ENCODE measurements at regions not wholly inside any gene's neighbourhood (a gene's known extent, or its start where the extent isn't known, plus 50 kb on each side); places are given as distances from the start of the nearest gene placed in this dataset.

GRCh38 chr7:155201325-155202087 lies 96.2 kb upstream of the INSIG1 start:
- in situ Hi-C loops (cut with HindIII; ENCODE audit: low sequenced_read_pairs) = no loop called here

- in situ Hi-C loops (cut with HindIII; ENCODE audit: low sequenced_read_pairs) = no loop called here
Observed at GRCh38 chr7:155202106-155202871, 95.4 kb upstream of the INSIG1 start.

DNA sequence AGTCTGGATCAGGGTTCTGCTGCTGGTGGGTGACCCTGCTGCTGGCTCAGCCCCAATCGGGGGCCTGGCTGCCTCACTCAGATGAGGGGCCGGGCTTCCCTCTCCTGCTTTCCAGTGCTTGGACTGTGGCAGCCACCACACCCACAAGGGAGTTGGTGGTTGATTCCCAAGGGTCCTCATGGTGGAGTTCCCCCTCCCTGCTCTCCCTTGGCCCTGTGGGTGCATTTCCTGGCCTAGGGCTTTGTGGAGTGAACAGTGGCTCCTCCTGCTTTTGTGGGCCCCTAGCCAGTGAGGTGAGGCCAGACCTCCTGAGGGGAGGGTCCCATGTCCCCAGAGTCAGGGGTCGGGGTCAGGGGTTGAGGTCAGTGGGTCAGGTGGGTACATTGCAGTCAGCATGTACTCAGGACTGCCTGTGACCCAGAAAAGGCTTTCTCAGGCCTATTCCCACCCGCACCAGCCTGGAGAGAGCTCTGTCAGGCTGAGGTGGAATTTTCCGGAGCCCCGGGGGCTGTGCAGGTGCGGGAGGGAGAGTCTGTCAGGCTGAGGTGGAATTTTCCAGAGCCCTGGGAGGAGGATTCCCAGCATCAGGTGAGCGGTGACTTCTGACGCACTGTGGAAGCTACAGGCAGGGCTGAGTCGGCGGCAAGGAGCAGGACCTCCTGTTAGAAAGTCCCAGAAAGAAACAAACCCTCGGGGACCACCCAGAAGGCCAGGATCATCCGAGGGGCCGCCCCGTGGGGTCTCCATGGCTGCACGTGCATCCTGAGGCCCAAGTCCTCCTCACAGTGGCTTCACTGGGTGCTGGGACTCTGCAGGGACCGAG lies 94.4 kb upstream of the INSIG1 start:
- in situ Hi-C loops (cut with HindIII; ENCODE audit: low sequenced_read_pairs) = no loop called here

- in situ Hi-C loops (cut with HindIII; ENCODE audit: low sequenced_read_pairs) = no loop called here
Observed at GRCh38 chr7:155203882-155204691, 93.6 kb upstream of the INSIG1 start.

- in situ Hi-C loops (cut with HindIII; ENCODE audit: low sequenced_read_pairs) = no loop called here
Observed at GRCh38 chr7:155204744-155205367, 92.8 kb upstream of the INSIG1 start.

DNA sequence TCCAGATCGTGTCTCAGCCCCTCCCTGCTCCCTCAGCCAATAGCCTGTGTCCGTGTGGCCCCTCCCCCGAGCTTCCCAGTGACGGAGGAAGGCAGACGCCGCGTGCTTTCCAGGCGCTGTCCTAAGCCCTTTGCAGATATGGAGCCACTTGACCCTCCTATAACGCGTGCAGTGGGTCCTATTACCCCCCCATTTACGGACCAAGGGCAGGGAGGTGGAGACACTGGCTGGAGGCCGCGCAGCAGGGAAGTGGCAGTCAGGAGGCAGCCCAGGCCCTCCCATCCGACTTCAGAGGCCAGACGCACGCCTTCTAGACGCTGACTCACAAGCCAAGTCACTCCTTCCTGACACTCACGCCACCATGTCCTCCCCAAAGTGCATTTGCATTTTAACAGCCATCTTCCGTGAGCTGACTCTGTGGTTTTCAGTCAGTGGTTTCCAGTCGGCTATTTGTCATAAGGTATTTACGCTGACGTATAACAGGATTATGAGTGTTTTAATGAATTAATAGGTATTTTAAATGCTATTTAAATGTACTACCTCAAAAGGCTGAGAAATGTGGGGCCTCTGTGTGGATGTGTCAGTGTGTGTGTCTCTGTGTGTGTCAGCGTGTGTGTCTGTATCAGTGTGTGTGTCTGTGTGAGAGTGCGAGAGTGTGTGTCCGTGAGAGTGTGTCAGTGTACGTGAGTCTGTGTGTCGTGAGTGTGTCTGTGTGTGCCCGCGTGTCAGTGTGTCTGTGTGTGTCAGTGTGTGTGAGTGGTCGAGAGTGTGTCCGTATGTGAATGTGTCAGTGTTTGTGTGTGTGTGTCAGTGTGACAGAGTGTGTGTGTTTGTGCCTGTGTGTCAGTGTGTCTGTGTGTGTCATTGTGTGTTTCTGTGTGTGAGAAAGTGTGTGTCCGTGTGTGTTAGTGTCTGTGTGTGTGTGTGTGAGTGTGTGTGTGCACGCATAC lies 92.0 kb upstream of the INSIG1 start:
- in situ Hi-C loops (cut with HindIII; ENCODE audit: low sequenced_read_pairs) = no loop called here

DNA sequence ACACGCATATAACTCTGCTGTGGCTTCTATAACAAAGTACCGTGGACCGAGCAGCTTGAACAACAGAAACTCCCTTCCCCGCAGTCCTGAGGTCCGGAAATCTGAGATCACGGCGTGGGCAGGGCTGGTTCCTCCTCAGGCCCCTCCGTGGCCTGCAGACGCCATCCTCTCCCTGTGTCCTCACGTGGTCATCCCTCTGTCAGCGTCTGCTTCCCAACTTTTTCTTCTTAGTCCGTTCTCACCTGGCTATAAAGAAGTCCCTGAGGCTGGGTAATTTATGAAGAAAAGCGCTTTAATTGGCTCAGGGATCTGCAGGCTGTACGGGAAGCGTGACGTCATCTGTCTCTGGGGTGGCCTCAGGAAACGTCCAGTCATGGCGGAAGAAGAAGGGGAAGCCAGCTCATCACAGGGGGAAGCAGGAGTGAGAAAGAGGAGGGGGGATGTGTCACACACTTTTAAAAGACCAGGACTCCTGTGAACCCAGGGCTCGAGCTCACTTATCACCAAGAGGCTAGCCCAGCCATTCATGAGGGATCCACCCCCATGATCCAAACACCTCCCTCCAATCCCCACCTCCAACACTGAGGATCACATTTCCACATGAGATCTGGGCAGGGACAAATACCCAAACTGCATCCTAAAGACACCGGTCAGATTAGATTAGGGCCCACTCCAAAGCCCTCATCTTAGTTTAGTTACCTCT lies 91.2 kb upstream of the INSIG1 start:
- in situ Hi-C loops (cut with HindIII; ENCODE audit: low sequenced_read_pairs) = no loop called here

DNA sequence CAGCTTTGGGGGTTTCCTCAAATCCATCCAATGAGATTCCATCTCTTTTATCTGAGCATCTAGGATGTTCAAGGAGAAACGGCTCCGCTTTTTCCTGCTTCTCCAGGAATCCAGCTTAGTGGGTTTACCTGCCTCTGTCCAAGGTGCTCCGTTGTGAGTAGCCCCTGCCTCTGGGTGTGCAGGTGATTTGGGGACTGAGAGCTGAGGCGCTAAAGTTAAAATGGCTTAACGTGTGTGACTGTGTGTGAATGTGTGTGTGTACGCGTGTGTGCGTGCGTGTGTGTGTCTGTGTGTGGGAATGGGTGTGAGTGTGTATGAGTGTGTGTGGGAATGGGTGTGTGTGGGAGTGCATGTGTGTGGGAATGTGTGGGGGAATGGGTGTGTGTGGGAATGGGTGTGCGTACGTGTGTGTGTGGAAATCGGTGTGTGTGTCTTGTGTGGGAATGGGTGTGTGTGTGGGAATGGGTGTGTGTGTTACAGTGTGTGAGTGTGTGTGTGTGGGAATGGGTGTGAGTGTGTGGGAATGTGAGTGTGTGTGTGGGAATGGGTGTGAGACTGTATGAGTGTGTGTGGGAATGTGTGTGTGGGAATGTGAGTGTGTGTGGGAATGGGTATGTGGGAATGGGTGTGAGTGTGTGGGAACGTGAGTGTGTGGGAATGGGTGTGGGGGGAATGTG lies 90.2 kb upstream of the INSIG1 start:
- in situ Hi-C loops (cut with HindIII; ENCODE audit: low sequenced_read_pairs) = no loop called here

DNA sequence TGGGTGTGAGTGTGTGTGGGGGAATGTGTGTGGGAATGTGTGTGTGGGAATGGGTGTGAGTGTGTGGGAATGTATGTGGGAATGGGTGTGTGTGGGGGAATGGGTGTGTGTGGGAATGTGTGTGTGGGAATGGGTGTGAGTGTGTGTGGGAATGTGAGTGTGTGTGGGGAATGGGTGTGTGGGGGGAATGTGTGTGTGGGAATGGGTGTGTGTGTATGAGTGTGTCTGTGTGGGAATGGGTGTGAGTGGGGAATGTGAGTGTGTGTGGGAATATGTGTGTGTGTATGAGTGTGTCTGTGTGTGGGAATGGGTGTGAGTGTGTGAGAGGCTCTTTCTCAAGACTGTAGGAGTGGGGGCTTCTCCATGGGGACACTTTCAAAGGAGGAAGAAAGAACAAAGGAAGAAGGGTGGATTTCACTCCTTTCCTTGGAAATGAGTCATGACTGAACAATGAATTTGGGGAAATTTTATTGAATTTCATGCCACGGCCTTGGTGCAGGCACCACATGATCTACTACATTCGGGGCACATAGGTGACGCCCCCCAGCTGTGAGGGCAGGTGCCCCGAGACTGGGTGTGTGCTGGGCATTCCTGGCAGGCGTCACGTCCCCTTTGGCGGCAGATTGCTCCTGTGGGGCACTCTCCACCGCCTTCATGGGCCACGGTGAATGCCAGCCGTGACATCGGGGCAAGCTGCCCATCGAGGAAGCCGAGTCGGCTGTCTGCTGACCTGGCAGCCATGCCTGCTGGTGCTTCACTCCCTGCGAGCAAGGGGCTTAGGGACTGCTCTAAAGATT lies 88.8 kb upstream of the INSIG1 start:
- in situ Hi-C loops (cut with HindIII; ENCODE audit: low sequenced_read_pairs) = no loop called here

DNA sequence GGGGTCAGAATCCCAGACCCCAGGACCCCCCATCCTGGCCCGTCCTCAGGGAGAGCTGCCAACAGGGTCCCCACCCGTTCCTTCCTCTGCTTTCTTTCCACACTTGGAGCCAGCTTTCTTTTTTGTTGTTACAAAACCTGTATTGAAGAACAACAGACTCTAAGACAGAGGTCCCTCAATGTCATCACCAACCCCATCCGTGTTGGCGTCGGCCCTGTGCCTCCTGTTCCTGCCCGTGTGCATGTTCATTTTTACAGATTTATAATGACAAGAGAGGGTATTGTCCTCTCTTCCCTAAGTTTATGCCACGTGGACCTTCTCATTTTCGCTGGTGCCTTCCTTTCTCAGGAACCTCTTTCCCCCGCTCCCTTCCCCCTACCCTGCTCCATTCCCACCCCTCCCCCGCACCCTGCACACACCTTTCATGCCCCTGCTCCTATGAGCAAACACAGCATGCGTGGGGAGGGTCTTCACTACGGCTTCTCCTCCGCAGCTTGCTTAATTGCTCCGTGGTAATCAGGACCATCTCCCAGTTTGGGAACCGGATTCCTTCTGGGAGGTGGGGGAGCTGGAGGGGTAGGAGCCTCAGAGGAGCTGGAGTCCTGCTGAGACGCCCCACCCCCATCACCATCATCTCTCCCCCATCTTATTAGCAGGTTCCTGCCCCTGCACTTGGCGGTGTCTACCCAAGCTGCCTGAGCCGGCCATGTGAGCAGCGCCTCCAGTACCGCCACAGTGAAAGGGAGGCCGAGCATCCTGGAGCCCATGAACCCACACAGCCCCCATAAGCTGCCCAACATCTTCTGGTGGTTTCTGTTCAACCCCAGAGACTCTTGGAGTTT lies 88.0 kb upstream of the INSIG1 start:
- in situ Hi-C loops (cut with HindIII; ENCODE audit: low sequenced_read_pairs) = no loop called here

GRCh38 chr7:155210356-155210755 lies 87.3 kb upstream of the INSIG1 start:
- in situ Hi-C loops (cut with HindIII; ENCODE audit: low sequenced_read_pairs) = no loop called here

- in situ Hi-C loops (cut with HindIII; ENCODE audit: low sequenced_read_pairs) = no loop called here
Observed at GRCh38 chr7:155211173-155211572, 86.5 kb upstream of the INSIG1 start.

GRCh38 chr7:155211761-155212160 lies 85.9 kb upstream of the INSIG1 start:
- in situ Hi-C loops (cut with HindIII; ENCODE audit: low sequenced_read_pairs) = no loop called here

- in situ Hi-C loops (cut with HindIII; ENCODE audit: low sequenced_read_pairs) = no loop called here
Observed at GRCh38 chr7:155212301-155213015, 85.2 kb upstream of the INSIG1 start.

DNA sequence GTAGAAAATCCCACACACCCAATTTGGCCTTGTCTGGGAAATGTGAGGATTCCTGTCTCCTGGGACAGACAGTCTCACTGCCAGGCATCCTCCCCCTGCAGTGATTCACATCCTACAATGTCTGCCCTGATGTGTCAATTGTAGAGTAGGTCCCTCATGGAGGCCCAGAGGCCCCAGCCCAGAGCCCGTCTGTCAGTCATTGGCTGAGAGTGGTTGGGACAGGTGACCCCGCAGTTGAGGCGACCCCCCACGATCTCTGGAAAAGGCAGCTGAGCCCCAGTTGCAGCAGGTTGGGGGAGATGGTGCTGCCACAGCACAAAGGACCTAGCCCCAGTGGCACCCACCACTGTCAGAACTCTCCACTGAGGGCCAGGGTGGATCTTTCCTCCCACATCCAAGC lies 84.3 kb upstream of the INSIG1 start:
- in situ Hi-C loops (cut with HindIII; ENCODE audit: low sequenced_read_pairs) = no loop called here

All from DLD1 (cell line).